A673 (cell line): ENCODE measurements at regions not wholly inside any gene's neighbourhood (a gene's known extent, or its start where the extent isn't known, plus 50 kb on each side); places are given as distances from the start of the nearest gene placed in this dataset.

Source experiments
- BruUV-seq: library from RNA; stranded (reverse); fragments of 400-500 nt; replicated peaks from 2 replicates; lab custom pipeline; 2021; lab: Mats Ljungman, UMichigan
- CTCF ChIA-PET: fragments of 300-600 bp; sonication (Branson Sonifier 250); formaldehyde crosslinking; loops from one replicate; lab custom pipeline; 2022; ENCODE audit warnings: antibody characterized with exemption; lab: Charles Lee
- POLR2A ChIA-PET: fragments of 300-600 bp; sonication (Branson Sonifier 250); formaldehyde crosslinking; loops from one replicate; lab custom pipeline; 2022; ENCODE audit warnings: antibody characterized with exemption; ENCODE audit not compliant: low non-redundant PET; lab: Charles Lee
- DNase-seq: peaks from one replicate; pipeline ENCODE4 v3.0.0-alpha.2; 2015; ENCODE audit warnings: low spot score
- H3K27ac ChIP-seq: fragments of 200-600 bp; sonication (generic); 2 replicates; pipeline ENCODE4 v1.5.1; 2016; ENCODE audit warnings: mixed run types, low read depth, mild to moderate bottlenecking, mixed read lengths, antibody characterized with exemption, low read length; ENCODE audit not compliant: poor library complexity, severe bottlenecking
- H3K27me3 ChIP-seq: fragments of 200-600 bp; sonication (generic); replicated peaks from 2 replicates; pipeline ENCODE4 v1.6.1; 2017; ENCODE audit warnings: mixed run types, low read depth, mild to moderate bottlenecking, mixed read lengths, antibody characterized with exemption, low read length; ENCODE audit not compliant: insufficient read depth, poor library complexity
- H3K36me3 ChIP-seq: fragments of 200-600 bp; sonication (generic); 2 replicates; pipeline ENCODE4 v1.6.1; 2016; ENCODE audit warnings: mixed run types, mild to moderate bottlenecking, mixed read lengths, antibody characterized with exemption, low read length; ENCODE audit not compliant: insufficient read depth, poor library complexity, severe bottlenecking
- H3K4me1 ChIP-seq: fragments of 200-600 bp; sonication (generic); 2 replicates; pipeline ENCODE4 v1.6.1; 2017; ENCODE audit warnings: mixed run types, mild to moderate bottlenecking, mixed read lengths, antibody characterized with exemption, low read length; ENCODE audit not compliant: insufficient read depth, poor library complexity, severe bottlenecking
- H3K4me3 ChIP-seq: fragments of 200-600 bp; sonication (generic); 2 replicates; pipeline ENCODE4 v1.5.1; 2016; ENCODE audit warnings: low read depth, mixed run types, mild to moderate bottlenecking, mixed read lengths, low read length; ENCODE audit not compliant: poor library complexity, severe bottlenecking
- H3K9me3 ChIP-seq: fragments of 200-600 bp; sonication (generic); 2 replicates; pipeline ENCODE4 v1.6.1; 2016; ENCODE audit warnings: mixed run types, low read depth, mild to moderate bottlenecking, mixed read lengths, antibody characterized with exemption, low read length; ENCODE audit not compliant: poor library complexity, severe bottlenecking
- EZH2 ChIP-seq: fragments of 200-600 bp; sonication (generic); IDR thresholded peaks from 2 replicates; pipeline ENCODE4 v1.6.1; 2017; ENCODE audit warnings: borderline replicate concordance, low read depth, mild to moderate bottlenecking, mixed read lengths, antibody characterized with exemption, low read length; ENCODE audit not compliant: poor library complexity, severe bottlenecking
- intact Hi-C: fragments of 100-400 bp; cut with micrococcal nuclease; formaldehyde crosslinking; loops from one replicate; pipeline ENCODE4 v1.10.0; 2022; ENCODE audit not compliant: unreplicated experiment
- TF ChIP-seq, protein P1 (sequence below): fragments of 300-800, 200-600 bp; sonication (generic); conservative IDR thresholded peaks from 2 replicates; pipeline ENCODE4 v1.5.1; 2017; ENCODE audit warnings: low read depth, mild to moderate bottlenecking, antibody characterized with exemption, low read length, moderate library complexity, mixed read lengths

DNA sequence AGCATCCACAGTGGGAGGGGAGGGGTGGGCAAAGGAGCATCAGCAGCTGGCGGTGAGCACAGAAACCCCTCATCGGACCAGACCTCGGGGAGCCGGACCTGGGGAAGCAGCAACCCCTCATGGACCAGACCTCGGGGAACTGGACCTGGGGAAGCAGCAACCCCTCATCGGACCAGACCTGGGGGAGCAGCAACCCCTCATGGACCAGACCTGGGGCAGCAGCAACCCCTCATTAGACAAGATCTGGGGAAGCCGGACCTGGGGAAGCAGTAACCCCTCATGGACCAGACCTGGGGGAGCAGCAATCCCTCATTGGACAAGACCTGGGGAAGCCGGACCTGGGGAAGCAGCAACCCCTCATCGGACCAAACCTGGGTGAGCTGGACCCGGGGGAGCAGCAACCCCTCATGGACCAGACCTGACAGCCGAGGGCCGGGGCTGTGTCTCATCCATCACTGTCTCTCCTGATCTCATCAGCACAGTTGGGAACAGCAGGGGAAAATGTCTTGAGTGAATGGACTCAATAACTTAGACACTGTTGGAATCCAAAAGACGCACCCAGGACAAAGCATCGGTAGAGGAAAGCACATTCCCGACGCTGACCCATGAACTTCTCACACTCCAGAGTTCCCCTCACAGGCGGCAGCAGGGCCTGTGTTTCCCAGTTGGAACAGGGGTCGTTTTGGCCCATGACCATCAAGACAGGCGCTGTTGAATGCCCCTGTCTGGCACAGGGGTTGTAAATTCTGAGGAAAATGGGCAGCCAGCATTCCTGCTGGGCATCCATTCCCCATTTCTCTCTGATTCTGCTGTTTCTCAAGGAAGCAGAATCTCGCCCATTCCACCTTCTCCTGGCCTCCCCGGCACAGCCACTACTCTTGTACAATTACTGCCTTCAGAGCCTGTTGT lies 1494.6 kb downstream of the TBC1D22A start:
- TF ChIP-seq EZH2, result no peak
- H3K4me1 ChIP-seq, result peaks cover 7% of the 10 kb centered on the region
- BruUV-seq, result no TSS peak
- POLR2A ChIA-PET, result no interaction called here
- no peak overlapping the region for H3K4me3 ChIP-seq
- DNase-seq, result no peak
- intact Hi-C loops, result no loop called here
- peaks cover 12% of the 10 kb centered on the region for H3K27me3 ChIP-seq
- CTCF ChIA-PET, result no interaction called here
- H3K27ac ChIP-seq, result no peak overlapping the region
- no peaks in the 10 kb centered on the region for H3K36me3 ChIP-seq
- H3K9me3 ChIP-seq, result no peaks in the 10 kb centered on the region

DNA sequence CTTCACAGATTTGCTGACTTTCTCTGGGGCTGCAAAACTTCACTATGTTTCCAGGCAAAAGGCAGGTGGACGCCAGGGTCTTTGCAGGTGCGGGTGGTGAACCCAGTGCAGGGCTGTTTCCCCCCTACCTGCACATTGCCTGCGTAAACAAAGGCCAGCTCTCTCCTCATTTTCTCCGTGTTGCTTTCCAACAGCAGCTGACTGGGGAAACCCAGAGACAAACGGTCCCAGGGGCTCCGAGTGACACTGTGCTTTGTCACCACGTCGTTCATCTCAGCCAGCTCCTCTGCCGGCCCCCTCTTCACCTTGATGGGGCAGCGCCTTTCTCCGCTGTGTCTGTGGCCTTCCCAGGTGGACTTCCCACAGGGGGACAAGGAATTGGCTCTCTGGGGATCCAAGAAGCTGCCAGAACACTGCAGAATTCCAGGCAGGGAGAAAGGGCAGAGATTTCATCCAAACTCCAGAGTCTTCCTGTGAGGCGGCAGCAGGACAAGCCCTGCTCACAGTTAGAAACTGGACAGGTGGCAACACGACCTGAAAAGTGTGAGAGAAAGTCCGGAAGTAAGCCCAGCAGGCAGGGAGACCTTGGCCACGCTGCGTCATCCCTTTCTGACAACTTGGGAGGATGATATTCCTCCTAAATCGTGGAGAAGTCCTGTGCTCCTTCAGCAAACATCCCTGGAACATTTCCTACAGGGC lies 1493.7 kb downstream of the TBC1D22A start:
- TF ChIP-seq, protein P1, sequence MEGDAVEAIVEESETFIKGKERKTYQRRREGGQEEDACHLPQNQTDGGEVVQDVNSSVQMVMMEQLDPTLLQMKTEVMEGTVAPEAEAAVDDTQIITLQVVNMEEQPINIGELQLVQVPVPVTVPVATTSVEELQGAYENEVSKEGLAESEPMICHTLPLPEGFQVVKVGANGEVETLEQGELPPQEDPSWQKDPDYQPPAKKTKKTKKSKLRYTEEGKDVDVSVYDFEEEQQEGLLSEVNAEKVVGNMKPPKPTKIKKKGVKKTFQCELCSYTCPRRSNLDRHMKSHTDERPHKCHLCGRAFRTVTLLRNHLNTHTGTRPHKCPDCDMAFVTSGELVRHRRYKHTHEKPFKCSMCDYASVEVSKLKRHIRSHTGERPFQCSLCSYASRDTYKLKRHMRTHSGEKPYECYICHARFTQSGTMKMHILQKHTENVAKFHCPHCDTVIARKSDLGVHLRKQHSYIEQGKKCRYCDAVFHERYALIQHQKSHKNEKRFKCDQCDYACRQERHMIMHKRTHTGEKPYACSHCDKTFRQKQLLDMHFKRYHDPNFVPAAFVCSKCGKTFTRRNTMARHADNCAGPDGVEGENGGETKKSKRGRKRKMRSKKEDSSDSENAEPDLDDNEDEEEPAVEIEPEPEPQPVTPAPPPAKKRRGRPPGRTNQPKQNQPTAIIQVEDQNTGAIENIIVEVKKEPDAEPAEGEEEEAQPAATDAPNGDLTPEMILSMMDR, result no peak
- TF ChIP-seq EZH2, result no peak
- Histone ChIP-seq H3K4me3 (no peak overlapping the region), H3K27ac (no peak overlapping the region), H3K9me3 (no peaks in the 10 kb centered on the region), H3K27me3 (peaks cover 12% of the 10 kb centered on the region), H3K36me3 (no peaks in the 10 kb centered on the region), H3K4me1 (peaks cover 7% of the 10 kb centered on the region)
- no peak for DNase-seq
- intact Hi-C loops, result no loop called here
- ChIA-PET POLR2A (no interaction called here), CTCF (no interaction called here)
- no TSS peak for BruUV-seq

DNA sequence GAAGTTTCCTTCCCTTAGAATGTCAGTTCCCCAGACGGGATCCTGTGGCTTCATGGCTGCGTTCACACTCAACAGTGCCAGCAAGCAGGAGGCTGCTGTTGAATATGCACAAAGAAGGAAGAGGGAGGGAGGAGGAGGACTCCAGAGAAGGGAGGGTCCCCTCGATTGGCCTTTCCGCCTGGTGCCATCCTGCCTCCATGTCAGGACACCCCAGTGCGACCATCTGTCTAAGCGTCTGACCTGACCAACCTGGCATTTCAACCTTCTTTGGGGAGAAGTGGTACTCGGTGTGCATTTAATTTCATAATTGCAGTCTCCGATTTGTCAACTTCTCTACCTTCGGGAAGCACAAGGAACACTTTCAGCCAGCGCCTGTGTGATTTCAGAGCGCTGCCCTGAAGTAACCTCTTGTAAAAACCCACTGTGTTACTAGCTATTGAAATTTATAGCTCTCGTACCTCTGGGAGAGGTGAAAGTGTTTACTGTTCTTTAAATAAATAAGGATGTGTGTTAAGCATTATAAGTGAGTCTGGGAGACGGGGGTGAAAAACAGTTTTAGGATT lies 1491.9 kb downstream of the TBC1D22A start:
- POLR2A ChIA-PET, result no interaction called here
- H3K4me3 ChIP-seq, result no peak overlapping the region
- CTCF ChIA-PET, result no interaction called here
- no peak for DNase-seq
- no peaks in the 10 kb centered on the region for H3K36me3 ChIP-seq
- H3K4me1 ChIP-seq, result peaks cover 11% of the 10 kb centered on the region
- TF ChIP-seq, protein P1, result no peak
- TF ChIP-seq EZH2, result no peak
- intact Hi-C loops, result no loop called here
- H3K27me3 ChIP-seq, result peaks cover 20% of the 10 kb centered on the region
- H3K9me3 ChIP-seq, result no peaks in the 10 kb centered on the region
- H3K27ac ChIP-seq, result no peak overlapping the region
- BruUV-seq, result no TSS peak
